ENCODE measurements at regions not wholly inside any gene's neighbourhood (a gene's known extent, or its start where the extent isn't known, plus 50 kb on each side); places are given as distances from the start of the nearest gene placed in this dataset.
"Not testable (repeated sequence)": the region's sequence is repeated elsewhere in the genome, so short reads cannot be mapped to it uniquely, and the experiment has no call there.

DNA sequence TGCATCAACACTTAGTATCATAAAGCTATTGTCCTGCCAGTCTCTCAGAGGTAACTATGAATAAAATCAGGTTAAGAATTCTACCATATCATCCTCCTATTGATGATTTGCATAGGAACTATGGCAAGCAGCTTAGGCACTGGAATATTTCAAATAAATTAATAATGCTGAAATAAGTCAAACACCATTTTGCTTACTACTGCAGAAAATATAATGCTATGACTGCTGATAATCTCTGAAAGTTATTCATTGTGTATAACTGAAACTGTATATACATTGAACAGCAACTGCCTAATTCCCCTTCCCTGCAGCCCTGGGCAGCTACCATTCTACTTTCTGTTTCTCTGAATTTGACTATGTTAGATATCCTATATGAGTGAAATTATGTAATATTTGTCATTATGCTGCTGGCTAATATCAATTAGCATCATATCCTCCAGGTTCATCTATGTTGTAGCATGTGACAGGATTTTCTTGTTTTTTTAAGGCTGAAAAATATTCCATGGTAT, 318.8 kb upstream of the SGCG start:
- Histone ChIP-seq H3K4me1 (replicated peaks) (no peaks in the 10 kb centered on the region), H3K4me3 (no peak overlapping the region), H3K27me3 (replicated peaks) (no peaks in the 10 kb centered on the region), H3K36me3 (no peaks in the 10 kb centered on the region), H3K27ac (no peak overlapping the region), H3K9me3 (replicated peaks) (no peaks in the 10 kb centered on the region)
- DNase-seq (ENCODE audit: low read depth in 1 of 2, low spot score in 2 of 2), result no peak

DNA sequence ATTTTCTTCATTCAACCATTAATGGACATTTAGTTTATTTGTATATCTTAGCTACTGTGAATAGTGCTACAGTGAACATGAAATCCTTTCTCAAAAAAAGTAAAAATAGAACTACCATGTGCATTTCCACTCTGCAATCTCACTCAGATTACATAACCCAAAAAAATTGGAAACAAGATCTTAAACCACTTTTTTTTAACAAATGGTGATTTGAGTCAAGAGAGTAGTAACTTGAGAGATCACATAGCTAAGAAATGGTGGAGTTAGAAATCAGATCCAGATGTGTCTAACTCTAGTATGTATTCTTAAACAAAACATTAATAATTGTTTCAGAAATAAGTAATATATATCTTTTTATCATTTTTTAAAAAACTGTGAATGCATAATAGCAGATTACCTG, 318.3 kb upstream of the SGCG start:
- Histone ChIP-seq H3K36me3 (no peaks in the 10 kb centered on the region), H3K4me1 (replicated peaks) (no peaks in the 10 kb centered on the region), H3K9me3 (replicated peaks) (no peaks in the 10 kb centered on the region), H3K27ac (no peak overlapping the region), H3K27me3 (replicated peaks) (no peaks in the 10 kb centered on the region), H3K4me3 (no peak overlapping the region)
- no peak for DNase-seq (ENCODE audit: low read depth in 1 of 2, low spot score in 2 of 2)

DNA sequence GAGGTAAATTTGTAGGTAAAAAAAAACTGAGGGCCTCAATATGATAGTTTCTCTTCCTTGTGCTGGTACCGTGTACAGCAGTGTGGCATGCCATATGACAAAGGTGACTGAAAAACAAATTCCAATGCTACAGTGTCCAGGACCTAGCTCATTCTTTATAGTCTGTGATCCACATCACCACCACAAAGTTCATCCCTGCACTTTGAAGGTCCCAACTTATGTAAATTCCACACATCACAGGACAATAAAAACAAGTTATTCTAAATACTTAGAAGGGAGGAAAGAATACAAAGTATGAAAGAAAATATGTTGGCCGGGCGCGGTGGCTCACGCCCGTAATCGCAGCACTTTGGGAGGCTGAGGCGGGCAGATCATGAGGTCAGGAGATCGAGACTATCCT, 314.6 kb upstream of the SGCG start:
- DNase-seq (ENCODE audit: low read depth in 1 of 2, low spot score in 2 of 2), result no peak
- H3K27me3 ChIP-seq (replicated peaks), result no peaks in the 10 kb centered on the region

DNA sequence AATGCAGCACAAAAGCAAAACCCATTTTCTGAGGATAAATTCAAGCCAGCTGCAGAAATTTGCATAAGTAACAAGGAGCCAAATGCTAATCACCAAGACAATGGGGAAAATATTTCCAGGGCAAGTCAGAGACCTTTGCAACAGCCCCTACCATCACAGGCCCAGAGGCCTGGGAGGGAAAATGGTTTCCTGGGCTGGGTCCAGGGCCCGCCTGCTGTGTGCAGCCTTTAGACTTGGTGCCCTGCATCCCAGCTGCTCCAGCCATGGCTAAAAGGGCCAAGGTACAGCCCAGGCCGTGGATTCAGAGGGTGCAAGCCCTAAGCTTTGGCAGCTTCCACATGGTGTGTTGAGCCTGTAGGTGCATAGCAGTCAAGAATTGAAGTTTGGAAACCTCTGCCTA, 309.5 kb upstream of the SGCG start:
- no peaks in the 10 kb centered on the region for H3K27me3 ChIP-seq (replicated peaks)
- H3K27ac ChIP-seq, result no peak overlapping the region
- H3K4me1 ChIP-seq (replicated peaks), result no peaks in the 10 kb centered on the region
- H3K36me3 ChIP-seq, result no peaks in the 10 kb centered on the region
- no peaks in the 10 kb centered on the region for H3K9me3 ChIP-seq (replicated peaks)
- no peak for DNase-seq (ENCODE audit: low read depth in 1 of 2, low spot score in 2 of 2)
- H3K4me3 ChIP-seq, result no peak overlapping the region

More for the DNA sequence above, 314.6 kb upstream of the SGCG start:
- Histone ChIP-seq H3K27ac (no peak overlapping the region), H3K4me1 (replicated peaks) (no peaks in the 10 kb centered on the region), H3K4me3 (no peak overlapping the region), H3K9me3 (replicated peaks) (no peaks in the 10 kb centered on the region), H3K36me3 (no peaks in the 10 kb centered on the region)

DNA sequence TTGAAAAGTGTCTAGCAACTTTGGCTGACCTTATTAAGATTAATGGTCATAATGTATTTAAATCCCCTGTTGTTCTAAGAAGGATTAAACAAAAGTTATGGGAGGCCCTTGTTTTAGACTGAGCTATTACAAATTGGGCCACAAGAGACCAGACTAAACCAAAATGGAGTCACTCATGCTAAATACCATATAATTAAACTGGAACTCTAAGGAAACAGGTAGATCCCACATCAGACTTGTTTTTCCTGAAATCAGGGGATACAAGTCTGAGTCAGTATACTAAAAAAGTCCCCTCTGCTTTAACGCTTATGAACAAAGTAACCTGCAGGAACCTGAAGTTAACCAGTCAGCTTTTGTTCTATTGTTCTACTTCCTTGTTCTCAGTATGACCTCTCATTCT, 305.9 kb upstream of the SGCG start:
- H3K4me3 ChIP-seq, result no peak overlapping the region
- no peak overlapping the region for H3K27ac ChIP-seq
- DNase-seq (ENCODE audit: low read depth in 1 of 2, low spot score in 2 of 2), result no peak
- no peaks in the 10 kb centered on the region for H3K36me3 ChIP-seq
- no peaks in the 10 kb centered on the region for H3K27me3 ChIP-seq (replicated peaks)
- no peaks in the 10 kb centered on the region for H3K4me1 ChIP-seq (replicated peaks)
- no peaks in the 10 kb centered on the region for H3K9me3 ChIP-seq (replicated peaks)

DNA sequence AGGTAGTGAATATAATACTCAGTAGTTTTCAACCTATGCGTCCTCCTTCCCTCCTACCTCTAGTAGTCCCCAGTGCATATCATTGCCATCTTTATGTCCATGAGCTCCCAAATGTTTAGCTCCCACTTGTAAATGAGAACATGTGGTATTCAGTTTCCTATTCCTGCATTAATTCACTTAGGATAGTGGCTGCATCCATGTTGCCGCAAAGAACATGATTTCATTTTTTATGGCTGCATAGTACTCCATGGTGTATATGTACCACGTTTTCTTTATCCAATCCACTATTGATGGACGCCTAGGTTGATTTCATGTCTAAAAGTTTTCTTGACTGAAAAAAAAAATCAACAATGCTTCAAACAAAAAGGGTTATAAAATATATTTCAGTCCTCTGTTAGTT, 303.4 kb upstream of the SGCG start:
- H3K27me3 ChIP-seq (replicated peaks), result no peaks in the 10 kb centered on the region
- DNase-seq (ENCODE audit: low read depth in 1 of 2, low spot score in 2 of 2), result no peak
- no peaks in the 10 kb centered on the region for H3K9me3 ChIP-seq (replicated peaks)
- H3K27ac ChIP-seq, result no peak overlapping the region
- no peaks in the 10 kb centered on the region for H3K4me1 ChIP-seq (replicated peaks)
- H3K36me3 ChIP-seq, result no peaks in the 10 kb centered on the region
- H3K4me3 ChIP-seq, result no peak overlapping the region

DNA sequence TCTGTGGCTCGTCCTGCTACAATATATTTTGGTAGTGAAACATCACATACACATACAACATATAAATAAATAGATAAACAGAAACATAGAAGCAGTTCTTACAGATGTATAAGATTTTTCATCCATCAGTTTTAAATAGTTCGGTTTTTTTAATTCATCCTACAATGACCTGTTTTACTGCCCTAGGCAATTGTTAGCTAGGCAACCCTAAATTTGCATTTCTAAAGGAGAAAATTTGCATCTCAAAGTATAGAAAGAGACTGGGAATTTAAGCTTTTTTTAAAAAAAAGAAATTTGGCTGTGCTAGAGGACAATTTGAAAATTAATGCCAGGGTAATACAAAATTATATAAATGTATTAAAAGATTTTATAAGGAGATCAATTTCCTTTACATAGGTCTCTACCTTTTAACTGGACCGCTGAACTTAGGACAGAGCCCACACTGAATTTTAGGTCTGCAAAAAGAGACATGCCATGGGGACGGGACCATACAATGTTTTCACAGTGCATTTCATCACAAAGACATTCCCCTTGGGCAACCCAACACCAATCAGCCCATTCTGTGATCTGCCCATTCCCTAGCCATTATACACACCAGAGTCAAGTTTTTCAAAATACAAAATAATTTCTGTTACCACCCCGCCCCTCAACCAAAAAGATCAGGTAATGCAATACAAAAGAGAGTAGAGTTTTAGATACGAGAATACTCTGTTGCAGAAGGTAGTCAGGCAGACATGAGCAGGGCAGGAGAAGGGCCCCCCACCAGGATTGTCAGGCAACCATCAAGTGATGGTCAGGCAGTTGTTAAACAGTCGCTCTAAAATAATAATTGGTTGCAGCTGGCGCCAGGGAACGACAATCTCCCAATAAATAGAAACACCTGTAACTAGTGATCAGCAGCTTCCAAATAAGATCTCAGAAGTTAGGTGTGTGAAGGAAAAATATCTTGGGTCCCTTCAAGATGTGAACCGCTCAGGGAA, 299.7 kb upstream of the SGCG start:
- H3K27ac ChIP-seq, result no peak overlapping the region
- no peak for DNase-seq (ENCODE audit: low read depth in 1 of 2, low spot score in 2 of 2)
- no peak overlapping the region for H3K4me3 ChIP-seq

DNA sequence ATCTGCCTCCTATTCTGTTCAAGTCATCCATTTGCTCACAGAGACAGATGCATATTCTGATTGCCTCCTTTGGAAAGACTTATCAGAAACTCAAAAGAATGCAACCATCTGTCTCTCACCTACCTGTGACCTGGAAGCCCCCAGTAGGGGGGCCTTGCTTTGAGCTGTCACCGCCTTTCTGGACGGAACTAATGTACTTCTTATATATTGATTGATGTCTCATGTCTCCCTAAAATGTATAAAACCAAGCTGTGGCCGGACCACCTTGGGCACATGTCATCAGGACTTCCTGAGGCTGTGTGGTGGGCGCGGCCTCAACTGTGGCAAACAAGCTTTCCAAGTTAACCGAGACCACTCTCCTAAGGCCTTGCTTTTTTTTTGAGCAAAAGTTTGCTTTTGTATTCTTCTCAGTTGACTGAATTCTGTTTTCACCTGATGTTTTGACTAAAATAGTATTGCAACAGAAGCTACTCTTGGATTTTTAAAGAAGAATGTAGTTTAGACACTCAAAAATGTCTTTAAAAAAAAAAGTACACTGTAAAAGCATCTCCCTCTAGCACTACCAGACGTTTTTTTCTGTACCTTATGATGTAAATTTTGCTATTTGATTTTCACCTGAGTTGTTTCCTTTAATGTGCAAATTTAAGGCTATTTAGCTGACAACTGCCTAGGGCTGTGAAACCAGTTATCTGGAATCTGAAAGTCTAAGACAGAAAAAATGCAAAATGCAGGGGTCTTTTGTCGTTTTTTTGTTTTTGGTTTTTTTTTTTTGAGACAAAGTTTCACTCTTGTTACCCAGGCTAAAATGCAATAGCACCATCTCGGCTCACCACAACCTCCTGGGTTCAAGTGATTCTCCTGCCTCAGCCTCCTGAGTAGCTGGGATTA, 298.8 kb upstream of the SGCG start:
- not testable (repeated sequence) for DNase-seq (ENCODE audit: low read depth in 1 of 2, low spot score in 2 of 2); H3K27me3 ChIP-seq (replicated peaks); H3K27ac ChIP-seq; H3K36me3 ChIP-seq; H3K4me3 ChIP-seq; H3K4me1 ChIP-seq (replicated peaks); H3K9me3 ChIP-seq (replicated peaks)

More for the DNA sequence above, 299.7 kb upstream of the SGCG start:
- Histone ChIP-seq H3K9me3 (replicated peaks) (no peaks in the 10 kb centered on the region), H3K27me3 (replicated peaks) (no peaks in the 10 kb centered on the region), H3K36me3 (no peaks in the 10 kb centered on the region), H3K4me1 (replicated peaks) (no peaks in the 10 kb centered on the region)

DNA sequence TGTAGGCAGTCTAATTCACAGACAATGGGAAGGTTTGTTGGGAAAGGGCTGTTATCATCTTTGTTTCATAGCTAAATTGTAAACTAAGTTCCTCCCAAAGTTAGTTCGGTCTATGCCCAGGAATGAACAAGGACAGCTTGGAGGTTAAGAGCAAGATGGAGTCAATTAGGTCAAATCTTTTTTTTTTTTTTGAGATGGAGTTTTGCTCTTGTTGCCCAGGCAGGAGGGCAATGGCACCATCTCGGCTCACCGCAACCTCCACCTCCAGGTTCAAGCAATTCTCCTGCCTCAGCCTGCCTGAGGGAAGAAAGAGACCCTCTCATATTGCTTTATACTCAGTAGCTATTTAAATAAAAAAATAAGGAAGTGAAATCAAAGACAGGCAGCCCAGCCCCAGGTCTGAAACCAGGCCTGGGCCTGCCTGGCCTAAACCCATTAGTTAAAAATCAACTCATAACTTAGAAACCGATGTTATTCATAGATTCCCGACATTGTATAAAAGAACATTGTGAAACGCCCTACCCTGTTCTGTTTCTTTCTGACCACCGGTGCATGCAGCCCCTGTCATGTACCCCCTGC, 297.4 kb upstream of the SGCG start:
- Histone ChIP-seq H3K4me3 (no peak overlapping the region), H3K36me3 (no peaks in the 10 kb centered on the region), H3K27me3 (replicated peaks) (no peaks in the 10 kb centered on the region), H3K27ac (no peak overlapping the region), H3K9me3 (replicated peaks) (no peaks in the 10 kb centered on the region), H3K4me1 (replicated peaks) (no peaks in the 10 kb centered on the region)
- no peak for DNase-seq (ENCODE audit: low read depth in 1 of 2, low spot score in 2 of 2)

DNA sequence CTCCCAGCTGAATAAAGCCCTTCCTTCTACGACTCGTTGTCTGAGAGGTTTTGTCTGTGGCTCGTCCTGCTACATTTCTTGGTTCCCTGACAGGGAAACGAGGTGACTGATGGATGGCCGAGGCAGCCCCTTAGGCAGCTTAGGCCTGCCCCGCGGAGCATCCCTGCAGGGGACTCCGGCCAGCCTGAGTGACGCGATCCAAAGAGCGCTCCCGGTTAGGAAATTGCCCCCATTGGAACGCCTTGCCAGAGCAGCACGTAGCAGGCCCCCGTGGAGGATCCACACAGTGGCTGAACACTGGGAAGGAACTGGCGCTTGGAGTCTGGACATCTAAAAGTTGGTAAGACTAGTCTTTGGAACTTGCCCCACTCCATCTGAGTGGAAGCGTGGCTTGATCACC, 296.8 kb upstream of the SGCG start:
- no peaks in the 10 kb centered on the region for H3K9me3 ChIP-seq (replicated peaks)
- no peak for DNase-seq (ENCODE audit: low read depth in 1 of 2, low spot score in 2 of 2)
- H3K4me3 ChIP-seq, result no peak overlapping the region
- H3K36me3 ChIP-seq, result no peaks in the 10 kb centered on the region
- no peak overlapping the region for H3K27ac ChIP-seq
- no peaks in the 10 kb centered on the region for H3K27me3 ChIP-seq (replicated peaks)
- H3K4me1 ChIP-seq (replicated peaks), result no peaks in the 10 kb centered on the region

DNA sequence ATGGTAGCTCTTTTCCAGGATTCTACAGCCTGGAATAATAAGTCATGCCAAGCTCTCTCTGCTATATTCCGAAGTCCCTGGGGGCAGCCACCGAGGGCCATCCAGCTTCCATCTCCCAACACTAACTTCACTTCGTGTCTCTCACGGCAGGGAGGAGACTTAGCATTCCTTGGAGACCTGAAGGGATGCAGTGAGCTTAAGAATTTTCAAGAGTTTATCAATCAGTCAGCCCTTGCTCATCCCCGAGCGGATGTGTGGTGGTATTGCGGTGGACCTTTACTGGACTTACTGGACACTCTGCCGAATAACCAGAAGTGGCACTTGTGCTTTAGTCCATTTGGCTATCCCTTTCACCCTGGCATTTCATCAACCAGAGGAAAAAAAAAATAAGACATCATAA, 294.7 kb upstream of the SGCG start:
- not testable (repeated sequence) for H3K9me3 ChIP-seq (replicated peaks); DNase-seq (ENCODE audit: low read depth in 1 of 2, low spot score in 2 of 2); H3K27me3 ChIP-seq (replicated peaks); H3K27ac ChIP-seq; H3K4me1 ChIP-seq (replicated peaks); H3K36me3 ChIP-seq; H3K4me3 ChIP-seq

DNA sequence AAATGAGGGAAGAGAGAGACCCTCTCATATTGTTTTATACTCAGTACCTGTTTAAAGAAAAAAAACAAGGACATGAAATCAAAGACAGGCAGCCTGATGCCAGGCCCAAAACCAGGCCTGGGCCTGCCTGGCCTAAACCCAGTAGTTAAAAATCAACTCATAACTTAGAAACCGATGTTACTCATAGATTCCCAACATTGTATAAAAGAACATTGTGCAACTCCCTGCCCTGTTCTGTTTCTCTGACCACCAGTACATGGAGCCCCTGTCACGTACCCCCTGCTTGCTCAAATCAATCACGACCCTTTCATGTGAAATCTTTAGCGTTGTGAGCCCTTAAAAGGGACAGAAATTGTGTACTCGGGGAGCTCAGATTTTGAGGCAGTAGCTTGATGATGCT, 291.4 kb upstream of the SGCG start:
- H3K9me3 ChIP-seq (replicated peaks); DNase-seq (ENCODE audit: low read depth in 1 of 2, low spot score in 2 of 2); H3K27ac ChIP-seq; H3K4me1 ChIP-seq (replicated peaks); H3K36me3 ChIP-seq; H3K4me3 ChIP-seq; H3K27me3 ChIP-seq (replicated peaks): not testable (repeated sequence)

DNA sequence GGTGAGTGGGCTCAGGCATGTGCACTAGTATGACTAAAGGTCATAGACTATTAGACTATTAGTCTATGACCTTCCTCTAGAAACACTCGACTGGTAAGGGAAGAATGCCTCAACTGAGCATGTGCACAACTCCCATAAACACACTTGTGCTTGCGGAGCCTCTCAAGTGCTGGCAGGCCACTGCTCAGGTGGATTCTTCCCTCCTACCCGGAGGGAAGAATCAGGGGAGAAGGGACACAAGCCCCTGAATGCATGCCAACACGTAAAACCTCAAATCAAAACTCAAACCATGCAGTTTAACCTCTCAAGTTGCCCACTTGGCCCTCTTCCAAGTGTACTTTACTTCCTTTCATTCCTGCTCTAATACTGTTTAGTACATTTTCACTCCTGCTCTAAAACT, 287.6 kb upstream of the SGCG start:
- Histone ChIP-seq H3K27me3 (replicated peaks) (no peaks in the 10 kb centered on the region), H3K4me1 (replicated peaks) (no peaks in the 10 kb centered on the region), H3K36me3 (no peaks in the 10 kb centered on the region), H3K9me3 (replicated peaks) (no peaks in the 10 kb centered on the region), H3K27ac (no peak overlapping the region), H3K4me3 (no peak overlapping the region)
- DNase-seq (ENCODE audit: low read depth in 1 of 2, low spot score in 2 of 2), result no peak

DNA sequence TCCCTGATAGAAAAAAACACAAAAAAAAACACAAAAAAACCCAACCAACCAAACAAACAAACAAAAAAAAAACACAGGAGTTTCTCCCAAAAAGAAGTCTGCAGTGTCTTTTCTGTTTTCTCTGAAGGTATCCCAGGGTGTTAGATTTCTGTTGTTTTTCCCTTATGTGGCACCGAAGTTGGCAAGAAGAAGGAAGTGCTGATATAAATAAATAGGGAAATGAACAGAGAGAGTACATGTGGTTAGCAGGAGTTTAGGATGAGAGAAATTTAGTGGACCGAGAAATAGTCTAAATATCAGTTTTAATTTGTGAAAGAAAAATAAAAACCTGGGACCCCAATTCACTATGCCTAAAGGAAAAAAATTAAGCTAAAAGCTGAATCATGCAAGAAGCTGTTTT, 287.0 kb upstream of the SGCG start:
- H3K27ac ChIP-seq, result no peak overlapping the region
- H3K4me1 ChIP-seq (replicated peaks), result no peaks in the 10 kb centered on the region
- no peaks in the 10 kb centered on the region for H3K27me3 ChIP-seq (replicated peaks)
- H3K4me3 ChIP-seq, result no peak overlapping the region
- no peaks in the 10 kb centered on the region for H3K36me3 ChIP-seq
- DNase-seq (ENCODE audit: low read depth in 1 of 2, low spot score in 2 of 2), result no peak
- no peaks in the 10 kb centered on the region for H3K9me3 ChIP-seq (replicated peaks)
